Calu3 (cell line): ENCODE measurements at regions not wholly inside any gene's neighbourhood (a gene's known extent, or its start where the extent isn't known, plus 50 kb on each side); places are given as distances from the start of the nearest gene placed in this dataset.

Source experiments
- BruUV-seq: library from RNA; stranded (reverse); fragments of 400-500 nt; replicated peaks from 2 replicates; lab custom pipeline; 2021; lab: Mats Ljungman, UMichigan
- CTCF ChIA-PET: fragments of 300-600 bp; sonication (Branson Sonifier 250); formaldehyde crosslinking; loops from one replicate; lab custom pipeline; 2022; ENCODE audit warnings: antibody characterized with exemption; lab: Charles Lee
- DNase-seq: peaks from one replicate; pipeline ENCODE4 v3.0.0; 2022
- H3K27ac Mint-ChIP-seq: one replicate; pipeline ENCODE4 v1.8.0; 2022; ENCODE audit warnings: mixed read lengths; ENCODE audit not compliant: unreplicated experiment
- H3K27me3 Mint-ChIP-seq: one replicate; pipeline ENCODE4 v1.8.0; 2022; ENCODE audit warnings: mixed read lengths; ENCODE audit not compliant: unreplicated experiment
- H3K36me3 Mint-ChIP-seq: one replicate; pipeline ENCODE4 v1.8.0; 2022; ENCODE audit warnings: mild to moderate bottlenecking, moderate library complexity, mixed read lengths; ENCODE audit not compliant: insufficient read depth, unreplicated experiment
- H3K4me1 Mint-ChIP-seq: one replicate; pipeline ENCODE4 v1.8.0; 2022; ENCODE audit warnings: mild to moderate bottlenecking, low read depth, mixed read lengths; ENCODE audit not compliant: unreplicated experiment
- H3K4me3 Mint-ChIP-seq: one replicate; pipeline ENCODE4 v1.8.0; 2022; ENCODE audit warnings: mild to moderate bottlenecking, low read depth, moderate library complexity, mixed read lengths; ENCODE audit not compliant: unreplicated experiment
- H3K9me3 Mint-ChIP-seq: one replicate; pipeline ENCODE4 v1.8.0; 2022; ENCODE audit warnings: low read depth, mixed read lengths; ENCODE audit not compliant: unreplicated experiment
- intact Hi-C: fragments of 100-400 bp; cut with micrococcal nuclease; formaldehyde crosslinking; loops from one replicate; pipeline ENCODE4 v1.10.0; 2022; ENCODE audit not compliant: unreplicated experiment
- TF ChIP-seq, protein P1 (sequence below): fragments of 200-600 bp; IDR thresholded peaks from one replicate; pipeline ENCODE4 v1.8.0; 2022; ENCODE audit warnings: antibody characterized with exemption; ENCODE audit not compliant: unreplicated experiment

DNA sequence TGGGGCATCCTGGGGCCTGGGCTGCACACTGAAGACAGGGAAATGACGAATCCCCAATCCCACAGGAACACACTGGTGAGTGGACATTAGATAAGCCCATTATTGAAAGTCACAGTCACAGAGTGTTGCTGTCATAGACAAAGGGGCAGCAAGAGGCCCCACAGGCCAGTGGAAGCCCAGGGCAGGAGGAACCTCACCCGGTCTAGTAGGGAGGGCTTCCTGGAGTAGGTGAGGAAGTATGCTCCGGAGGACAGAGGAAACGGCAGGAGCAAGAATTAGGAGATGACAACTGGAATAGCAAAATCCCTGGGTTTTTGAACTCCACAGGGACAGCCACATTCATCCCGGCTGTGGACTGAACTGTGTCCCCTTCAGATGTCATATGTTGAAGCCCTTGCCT is 101.2 kb downstream of the TPRA1 start:
- H3K36me3 Mint-ChIP-seq = no peaks in the 10 kb centered on the region
- BruUV-seq = no TSS peak
- CTCF ChIA-PET = interaction anchor here (1.1 kb wide), 1 partner anchor 12 kb away, joined by 3 read pairs; no protein-coding TSS in a partner anchor
- intact Hi-C loops = no loop called here
- no peak overlapping the region for H3K27ac Mint-ChIP-seq
- no peak for DNase-seq
- no peaks in the 10 kb centered on the region for H3K9me3 Mint-ChIP-seq
- TF ChIP-seq, protein P1, sequence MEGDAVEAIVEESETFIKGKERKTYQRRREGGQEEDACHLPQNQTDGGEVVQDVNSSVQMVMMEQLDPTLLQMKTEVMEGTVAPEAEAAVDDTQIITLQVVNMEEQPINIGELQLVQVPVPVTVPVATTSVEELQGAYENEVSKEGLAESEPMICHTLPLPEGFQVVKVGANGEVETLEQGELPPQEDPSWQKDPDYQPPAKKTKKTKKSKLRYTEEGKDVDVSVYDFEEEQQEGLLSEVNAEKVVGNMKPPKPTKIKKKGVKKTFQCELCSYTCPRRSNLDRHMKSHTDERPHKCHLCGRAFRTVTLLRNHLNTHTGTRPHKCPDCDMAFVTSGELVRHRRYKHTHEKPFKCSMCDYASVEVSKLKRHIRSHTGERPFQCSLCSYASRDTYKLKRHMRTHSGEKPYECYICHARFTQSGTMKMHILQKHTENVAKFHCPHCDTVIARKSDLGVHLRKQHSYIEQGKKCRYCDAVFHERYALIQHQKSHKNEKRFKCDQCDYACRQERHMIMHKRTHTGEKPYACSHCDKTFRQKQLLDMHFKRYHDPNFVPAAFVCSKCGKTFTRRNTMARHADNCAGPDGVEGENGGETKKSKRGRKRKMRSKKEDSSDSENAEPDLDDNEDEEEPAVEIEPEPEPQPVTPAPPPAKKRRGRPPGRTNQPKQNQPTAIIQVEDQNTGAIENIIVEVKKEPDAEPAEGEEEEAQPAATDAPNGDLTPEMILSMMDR = no peak
- H3K4me1 Mint-ChIP-seq = no peaks in the 10 kb centered on the region
- H3K4me3 Mint-ChIP-seq = no peak overlapping the region
- peaks cover 98% of the 10 kb centered on the region for H3K27me3 Mint-ChIP-seq

DNA sequence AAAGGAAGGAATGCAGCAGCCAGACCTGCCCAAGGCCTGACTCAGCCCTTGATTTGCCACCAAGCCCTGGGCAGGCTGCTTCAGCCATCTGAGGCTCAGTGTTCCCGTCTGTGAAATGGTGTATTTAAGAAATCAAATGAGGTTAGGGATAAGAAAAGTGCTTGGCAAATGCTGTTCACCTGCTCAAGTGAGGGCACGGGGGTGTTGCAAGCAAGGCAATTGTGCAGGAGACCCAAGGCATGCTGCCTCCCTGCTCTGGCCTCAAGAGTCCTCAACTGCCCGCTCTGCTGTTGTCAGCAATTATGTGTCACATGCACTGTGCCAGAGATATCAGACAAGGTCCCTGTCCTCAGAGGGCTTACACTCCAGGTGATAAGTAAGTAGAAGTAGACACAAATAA is 101.8 kb downstream of the TPRA1 start:
- Mint-ChIP-seq H3K27me3 (peaks cover 97% of the 10 kb centered on the region), H3K27ac (no peak overlapping the region), H3K9me3 (no peaks in the 10 kb centered on the region), H3K4me1 (no peaks in the 10 kb centered on the region), H3K4me3 (no peak overlapping the region), H3K36me3 (no peaks in the 10 kb centered on the region)
- CTCF ChIA-PET = interaction anchor here (1.1 kb wide), 1 partner anchor 11 kb away, joined by 3 read pairs; no protein-coding TSS in a partner anchor
- DNase-seq = no peak
- intact Hi-C loops = no loop called here
- BruUV-seq = no TSS peak
- TF ChIP-seq, protein P1 = no peak

DNA sequence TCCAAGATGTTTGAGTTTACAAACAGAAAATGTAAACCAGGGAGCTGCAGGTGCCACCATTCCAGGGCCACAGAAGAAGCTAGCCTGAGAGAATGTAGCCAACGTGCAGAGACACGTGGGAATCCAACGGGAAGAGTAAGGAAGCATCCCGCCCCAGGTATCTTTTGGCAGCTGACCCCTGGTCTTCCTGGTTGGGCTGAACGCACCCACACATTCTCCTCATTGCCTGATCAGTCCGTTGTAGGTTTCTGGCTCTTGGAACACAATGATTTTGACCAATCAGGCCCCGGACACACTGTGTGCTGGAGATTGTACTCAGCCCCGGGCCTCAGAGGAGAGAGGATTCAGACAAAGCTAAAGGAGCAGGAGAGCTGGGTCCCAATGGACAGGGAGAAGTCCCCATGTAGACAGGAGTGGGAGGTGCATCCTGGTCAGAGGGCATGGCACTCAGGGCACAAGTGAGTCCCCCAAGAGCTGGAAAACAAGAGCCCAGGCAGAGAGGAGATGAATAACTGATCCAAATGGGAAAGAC is 102.3 kb downstream of the TPRA1 start:
- CTCF ChIA-PET = interaction anchor here (1.1 kb wide), 1 partner anchor 10 kb away, joined by 3 read pairs; no protein-coding TSS in a partner anchor
- no peaks in the 10 kb centered on the region for H3K36me3 Mint-ChIP-seq
- H3K27ac Mint-ChIP-seq = no peak overlapping the region
- no peak overlapping the region for H3K4me3 Mint-ChIP-seq
- TF ChIP-seq, protein P1 = no peak
- no peaks in the 10 kb centered on the region for H3K4me1 Mint-ChIP-seq
- BruUV-seq = no TSS peak
- intact Hi-C loops = no loop called here
- peaks cover 97% of the 10 kb centered on the region for H3K27me3 Mint-ChIP-seq
- H3K9me3 Mint-ChIP-seq = no peaks in the 10 kb centered on the region
- peak; percentile 0 for DNase-seq

DNA sequence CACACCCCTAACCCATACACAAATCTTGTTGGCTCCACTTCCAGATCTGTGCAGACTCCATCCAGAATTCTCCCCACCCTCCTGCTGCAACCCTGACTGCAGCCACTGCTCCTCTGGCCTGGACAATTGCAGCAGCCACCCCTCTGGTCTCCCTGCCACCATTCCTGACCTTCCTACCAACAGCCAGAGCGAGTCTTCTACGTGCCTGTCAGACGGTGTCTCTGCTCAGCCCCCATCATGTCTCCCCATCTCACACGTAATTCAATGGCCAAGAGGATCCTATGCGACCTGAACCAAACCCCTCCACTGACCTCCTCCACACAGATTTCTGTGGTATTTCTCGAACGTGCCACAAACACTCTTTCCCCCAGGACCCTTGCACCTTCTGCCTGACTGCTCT is 103.3 kb downstream of the TPRA1 start:
- Mint-ChIP-seq H3K27ac (no peak overlapping the region), H3K27me3 (peaks cover 97% of the 10 kb centered on the region), H3K4me1 (no peaks in the 10 kb centered on the region), H3K9me3 (no peaks in the 10 kb centered on the region), H3K4me3 (no peak overlapping the region), H3K36me3 (no peaks in the 10 kb centered on the region)
- BruUV-seq = no TSS peak
- TF ChIP-seq, protein P1 = no peak
- no peak for DNase-seq
- intact Hi-C loops = no loop called here
- CTCF ChIA-PET = no interaction called here
